Right lobe of liver (tissue), 6 donors: ENCODE measurements at regions not wholly inside any gene's neighbourhood (a gene's known extent, or its start where the extent isn't known, plus 50 kb on each side); places are given as distances from the start of the nearest gene placed in this dataset.
A peak's percentile ranks its signal among the peaks of the same experiment; 100 is the strongest.

Experiments used
- ATAC-seq, 4 donors: fragments of 200-7000 bp; cut with Tn5 transposase; one replicate each; pipeline ENCODE4 v1.9.1; 2020; ENCODE audit warnings: mild to moderate bottlenecking in 4 of 4, moderate library complexity in 4 of 4
- DNase-seq, 3 donors: peaks; one replicate each; pipeline ENCODE4 v3.0.0-alpha.2; 2020
- H3K27ac ChIP-seq, 3 donors: fragments of 200-600 bp; one replicate each; pipeline ENCODE4 v1.8.0; 2022
- H3K27me3 ChIP-seq, 2 donors: fragments of 200-600 bp; one replicate each; pipeline ENCODE4 v1.8.0; 2022
- H3K36me3 ChIP-seq, 4 donors: fragments of 200-600 bp; sonication (generic) in 1 of 4; one replicate each; pipeline versions ENCODE4 v1.5.1 to v1.8.0; 2017 to 2022; ENCODE audit warnings: control low read depth in 1 of 4
- H3K4me1 ChIP-seq, 4 donors: fragments of 200-600 bp; sonication (generic) in 1 of 4; one replicate each; pipeline versions ENCODE4 v1.5.1 to v1.8.0; 2017 to 2022; ENCODE audit warnings: control low read depth in 1 of 4
- H3K4me3 ChIP-seq, 3 donors: fragments of 200-600 bp; one replicate each; pipeline ENCODE4 v1.8.0; 2022
- H3K9me3 ChIP-seq, 4 donors: fragments of 200-600 bp; sonication (generic) in 1 of 4; one replicate each; pipeline versions ENCODE4 v1.5.1 to v1.8.0; 2017 to 2022; ENCODE audit warnings: control low read depth in 1 of 4
- CTCF ChIP-seq, 4 donors: fragments of 200-600 bp in 3 of 4; fragments of 450-650 bp in 1 of 4; IDR thresholded peaks; one replicate each; pipeline versions ENCODE4 v1.5.1 to v1.8.0; 2016 to 2022; ENCODE audit warnings: antibody characterized with exemption in 4 of 4, mild to moderate bottlenecking in 2 of 4
- POLR2A ChIP-seq: fragments of 450-650 bp; IDR thresholded peaks from one replicate; pipeline ENCODE4 v1.6.1; 2017; ENCODE audit warnings: antibody characterized with exemption, mild to moderate bottlenecking
- WGBS: methylation state at CpG from one replicate; pipeline ENCODE4 v1.1.6; 2018; ENCODE audit warnings: low coverage, low lambda C conversion rate; ENCODE audit not compliant: insufficient coverage; ENCODE audit errors: missing lambda C conversion rate; 5-methylcytosine and 5-hydroxymethylcytosine counted together
- intact Hi-C, 2 donors: fragments of 100-400 bp; cut with DNase I; formaldehyde crosslinking; loops; one replicate each; pipeline versions ENCODE4 v1.11.2 to v1.14.1; 2022
- donor health status: DM: no; HTN: yes; CAD: no.
- donor health status: DM: no; HTN: no; CAD: no.
- donor health status: DM: no; HTN: no; CAD: no.
- donor health status: DM: no; HTN: yes; CAD: no.
- donor health status: DM: no; HTN: yes; CAD: no.

DNA sequence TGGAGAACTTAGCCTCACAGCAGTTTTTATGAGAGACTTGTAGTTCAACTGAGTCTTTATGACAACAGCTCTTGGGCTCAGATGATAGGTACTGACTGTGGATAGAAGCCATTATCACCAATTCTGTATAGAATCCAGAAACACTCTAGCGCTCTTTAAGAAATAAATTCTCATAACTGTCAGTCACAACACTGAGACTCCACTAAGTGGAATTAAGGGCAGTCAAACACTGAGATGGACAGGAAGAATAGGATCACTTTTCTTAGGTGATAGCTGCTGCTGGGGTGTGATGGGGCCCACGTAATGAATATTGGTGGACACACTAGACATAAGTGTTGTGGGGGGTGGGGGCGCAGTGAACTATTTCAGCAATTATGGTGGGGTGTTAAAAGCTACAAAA is 1691.8 kb upstream of the LRRTM1 start:
- TF ChIP-seq CTCF (IDR thresholded peaks at IDR 0.05) (no peak), POLR2A (no peak)
- Histone ChIP-seq H3K4me3 (no peak overlapping the region), H3K9me3 (no peaks in the 10 kb centered on the region), H3K4me1 (no peaks in the 10 kb centered on the region), H3K27ac (no peak overlapping the region), H3K27me3 (no peaks in the 10 kb centered on the region), H3K36me3 (no peaks in the 10 kb centered on the region)
- DNase-seq: no peak
- WGBS: 57% methylated on average over 3 of the region's 3 CpGs
- intact Hi-C loops: no loop called here
- ATAC-seq: no peak

DNA sequence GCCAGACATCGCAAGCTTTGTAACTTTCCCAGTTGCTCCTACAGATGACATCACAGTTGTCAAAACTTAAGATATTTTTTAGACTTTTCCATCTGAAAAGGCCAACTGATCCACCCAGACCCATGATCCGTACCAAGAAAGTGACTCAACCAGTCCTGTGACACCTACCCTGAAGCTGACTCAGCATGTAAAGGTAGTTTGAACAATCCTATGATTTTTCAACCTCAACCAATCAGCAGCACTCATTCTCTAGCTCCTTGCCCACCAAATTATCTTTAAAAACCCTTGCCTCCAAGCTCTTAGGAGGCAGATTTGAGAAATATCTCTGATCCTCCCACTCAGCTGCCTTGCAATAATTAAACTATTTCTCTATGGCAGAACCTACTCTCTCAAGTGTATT is 1686.7 kb upstream of the LRRTM1 start:
- H3K4me3 ChIP-seq: no peak overlapping the region
- intact Hi-C loops: no loop called here
- no peak for TF ChIP-seq CTCF (IDR thresholded peaks at IDR 0.05)
- no peak for TF ChIP-seq POLR2A
- H3K36me3 ChIP-seq: no peaks in the 10 kb centered on the region
- no peaks in the 10 kb centered on the region for H3K27me3 ChIP-seq
- 57% methylated on average over 2 of the region's 2 CpGs for WGBS
- H3K4me1 ChIP-seq: no peaks in the 10 kb centered on the region
- DNase-seq: no peak
- no peak for ATAC-seq
- no peak overlapping the region for H3K27ac ChIP-seq
- no peaks in the 10 kb centered on the region for H3K9me3 ChIP-seq

- Histone ChIP-seq H3K4me3 (no peak overlapping the region), H3K27me3 (no peaks in the 10 kb centered on the region), H3K36me3 (no peaks in the 10 kb centered on the region), H3K27ac (no peak overlapping the region), H3K4me1 (no peaks in the 10 kb centered on the region), H3K9me3 (no peaks in the 10 kb centered on the region)
- WGBS: 47% methylated on average over 5 of the region's 5 CpGs
- TF ChIP-seq CTCF (IDR thresholded peaks at IDR 0.05): no peak
- no peak for TF ChIP-seq POLR2A
- intact Hi-C loops: no loop called here
- DNase-seq (no peak), ATAC-seq (no peak)
These were observed 1682.8 kb upstream of the LRRTM1 start for GRCh38 chr2:81987370-81987769.

DNA sequence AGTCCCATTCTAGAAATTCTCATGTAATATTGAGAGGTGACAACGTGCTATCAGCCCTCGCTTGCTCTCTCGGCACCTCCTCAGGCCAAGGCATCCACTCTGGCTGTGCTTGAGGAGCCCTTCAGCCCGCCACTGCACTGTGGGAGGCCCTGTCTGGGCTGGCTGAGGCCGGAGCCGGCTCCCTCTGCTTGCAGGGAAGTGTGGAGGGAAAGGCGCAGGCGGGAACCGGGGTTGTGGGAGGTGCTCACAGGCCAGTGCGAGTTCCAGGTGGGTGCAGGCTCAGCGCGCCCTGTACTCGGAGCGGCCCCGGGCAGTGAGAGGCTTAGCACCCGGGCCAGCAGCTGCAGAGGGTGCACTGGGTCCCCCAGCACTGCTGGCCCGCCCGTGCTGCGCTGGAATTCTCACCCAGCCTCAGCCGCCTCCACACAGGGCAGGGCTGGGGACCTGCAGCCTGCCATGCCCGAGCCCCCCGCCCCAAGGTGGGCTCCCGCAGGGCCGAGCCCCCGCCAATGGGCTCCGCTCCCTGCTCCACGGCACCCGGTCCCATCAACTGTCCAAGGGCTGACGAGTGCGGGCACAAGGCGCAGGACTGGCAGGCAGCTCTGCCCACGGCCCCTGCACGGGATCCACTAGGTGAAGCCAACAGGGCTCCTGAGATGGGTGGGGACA is 1680.6 kb upstream of the LRRTM1 start:
- ATAC-seq (peak in 1 of 4 donors; percentile 47), DNase-seq (peak in 1 of 3 donors; percentile 13)
- no peak for TF ChIP-seq POLR2A
- no peak for TF ChIP-seq CTCF (IDR thresholded peaks at IDR 0.05)
- no peaks in the 10 kb centered on the region for H3K27me3 ChIP-seq
- H3K27ac ChIP-seq: no peak overlapping the region
- H3K9me3 ChIP-seq: no peaks in the 10 kb centered on the region
- H3K36me3 ChIP-seq: no peaks in the 10 kb centered on the region
- no peak overlapping the region for H3K4me3 ChIP-seq
- H3K4me1 ChIP-seq: no peaks in the 10 kb centered on the region
- intact Hi-C loops: no loop called here
- 69% methylated on average over 5 of the region's 33 CpGs for WGBS

- no peak for DNase-seq
- Histone ChIP-seq H3K36me3 (no peaks in the 10 kb centered on the region), H3K4me1 (no peaks in the 10 kb centered on the region), H3K27ac (no peak overlapping the region), H3K27me3 (no peaks in the 10 kb centered on the region), H3K4me3 (no peak overlapping the region), H3K9me3 (no peaks in the 10 kb centered on the region)
- ATAC-seq: no peak
- TF ChIP-seq CTCF (IDR thresholded peaks at IDR 0.05) (no peak), POLR2A (no peak)
- 41% methylated on average over 3 of the region's 3 CpGs for WGBS
- intact Hi-C loops: no loop called here
These were observed 1677.0 kb upstream of the LRRTM1 start for GRCh38 chr2:81981585-81981984.
